Loucy (cell line): ENCODE measurements at regions not wholly inside any gene's neighbourhood (a gene's known extent, or its start where the extent isn't known, plus 50 kb on each side); places are given as distances from the start of the nearest gene placed in this dataset.

ENCODE experiments used
- EZH2phosphoT487 ChIP-seq: fragments of 200-600 bp; IDR thresholded peaks from 2 replicates; pipeline ENCODE4 v1.6.1; 2018; ENCODE audit warnings: antibody characterized with exemption, mild to moderate bottlenecking, moderate library complexity, borderline replicate concordance
- TF ChIP-seq, protein P1 (sequence below): fragments of 200-600 bp; sonication (generic); conservative IDR thresholded peaks from 2 replicates; pipeline ENCODE4 v1.5.1; 2014; ENCODE audit warnings: mild to moderate bottlenecking, antibody characterized with exemption, low read length

DNA sequence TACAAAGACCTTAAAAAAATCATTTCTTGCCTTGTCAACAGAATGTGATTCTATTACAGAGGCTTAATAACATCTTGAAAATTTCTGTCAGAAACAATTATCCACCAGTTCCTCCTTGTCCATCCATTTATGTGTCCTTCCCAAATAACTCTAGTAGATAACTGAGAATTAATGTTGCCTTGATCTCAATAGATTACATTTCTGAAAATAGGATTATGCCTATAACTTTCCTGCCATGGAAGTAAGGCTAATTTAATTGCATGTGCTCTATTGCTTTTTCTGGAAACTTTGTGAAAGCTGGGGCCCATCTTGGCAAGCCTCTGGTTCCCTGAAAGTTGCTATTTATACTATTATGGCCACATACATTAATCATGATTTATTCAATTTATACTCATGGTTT, 76.2 kb upstream of the UNC5C start:
- TF ChIP-seq, protein P1, sequence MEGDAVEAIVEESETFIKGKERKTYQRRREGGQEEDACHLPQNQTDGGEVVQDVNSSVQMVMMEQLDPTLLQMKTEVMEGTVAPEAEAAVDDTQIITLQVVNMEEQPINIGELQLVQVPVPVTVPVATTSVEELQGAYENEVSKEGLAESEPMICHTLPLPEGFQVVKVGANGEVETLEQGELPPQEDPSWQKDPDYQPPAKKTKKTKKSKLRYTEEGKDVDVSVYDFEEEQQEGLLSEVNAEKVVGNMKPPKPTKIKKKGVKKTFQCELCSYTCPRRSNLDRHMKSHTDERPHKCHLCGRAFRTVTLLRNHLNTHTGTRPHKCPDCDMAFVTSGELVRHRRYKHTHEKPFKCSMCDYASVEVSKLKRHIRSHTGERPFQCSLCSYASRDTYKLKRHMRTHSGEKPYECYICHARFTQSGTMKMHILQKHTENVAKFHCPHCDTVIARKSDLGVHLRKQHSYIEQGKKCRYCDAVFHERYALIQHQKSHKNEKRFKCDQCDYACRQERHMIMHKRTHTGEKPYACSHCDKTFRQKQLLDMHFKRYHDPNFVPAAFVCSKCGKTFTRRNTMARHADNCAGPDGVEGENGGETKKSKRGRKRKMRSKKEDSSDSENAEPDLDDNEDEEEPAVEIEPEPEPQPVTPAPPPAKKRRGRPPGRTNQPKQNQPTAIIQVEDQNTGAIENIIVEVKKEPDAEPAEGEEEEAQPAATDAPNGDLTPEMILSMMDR: no peak
- no peak for TF ChIP-seq EZH2phosphoT487
